Upper lobe of right lung (tissue), 1 donor: ENCODE measurements at regions not wholly inside any gene's neighbourhood (a gene's known extent, or its start where the extent isn't known, plus 50 kb on each side); places are given as distances from the start of the nearest gene placed in this dataset.

Source experiments
- ATAC-seq: fragments of 200-7000 bp; cut with Tn5 transposase; one replicate; pipeline ENCODE4 v1.9.1; 2020; ENCODE audit warnings: mild to moderate bottlenecking, moderate library complexity
- DNase-seq: peaks from one replicate; pipeline ENCODE4 v3.0.0-alpha.2; 2020
- H3K27ac ChIP-seq: fragments of 200-600 bp; one replicate; pipeline ENCODE4 v1.8.0; 2022
- H3K27me3 ChIP-seq: fragments of 200-600 bp; one replicate; pipeline ENCODE4 v1.8.0; 2022; ENCODE audit warnings: mild to moderate bottlenecking
- H3K36me3 ChIP-seq: fragments of 200-600 bp; one replicate; pipeline ENCODE4 v1.8.0; 2022
- H3K4me1 ChIP-seq: fragments of 200-600 bp; one replicate; pipeline ENCODE4 v1.8.0; 2022
- H3K4me3 ChIP-seq: fragments of 200-600 bp; one replicate; pipeline ENCODE4 v1.8.0; 2022; ENCODE audit warnings: mild to moderate bottlenecking
- H3K9me3 ChIP-seq: fragments of 200-600 bp; one replicate; pipeline ENCODE4 v1.8.0; 2022
- CTCF ChIP-seq: fragments of 200-600 bp; IDR thresholded peaks from one replicate; pipeline ENCODE4 v1.8.0; 2022; ENCODE audit warnings: antibody characterized with exemption
- intact Hi-C: fragments of 100-400 bp; cut with DNase I; formaldehyde crosslinking; loops from one replicate; pipeline ENCODE4 v1.11.0; 2022
- donor health status: DM: no; HTN: yes; CAD: no; lungs with severe emphysema.

DNA sequence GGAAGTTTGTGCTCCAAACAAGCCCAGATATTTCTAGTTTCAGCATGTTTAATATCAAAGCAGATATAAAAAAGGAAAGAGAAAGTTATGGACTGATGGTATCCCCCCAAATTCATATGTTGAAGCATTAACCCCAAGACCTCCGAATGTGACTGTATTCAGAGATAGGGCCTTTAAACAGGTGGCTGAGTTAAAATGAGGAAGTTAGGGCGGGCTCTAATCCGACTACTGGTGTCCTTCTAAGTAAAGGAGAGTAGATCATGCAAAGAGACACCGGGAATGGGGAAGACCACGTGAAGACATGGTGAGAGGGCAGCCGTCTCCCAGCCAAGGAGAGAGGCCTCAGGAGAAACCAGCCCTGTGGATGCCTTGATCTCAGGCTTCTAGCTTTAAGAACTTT, 324.1 kb upstream of the KIF2A start:
- Histone ChIP-seq H3K9me3 (no peaks in the 10 kb centered on the region), H3K36me3 (no peaks in the 10 kb centered on the region), H3K4me3 (no peak overlapping the region), H3K4me1 (no peaks in the 10 kb centered on the region), H3K27ac (no peak overlapping the region), H3K27me3 (no peaks in the 10 kb centered on the region)
- ATAC-seq (no peak), DNase-seq (no peak)
- intact Hi-C loops, result no loop called here
- no peak for TF ChIP-seq CTCF

GRCh38 chr5:61991430-61991829, 314.6 kb upstream of the KIF2A start:
- no peak for ATAC-seq
- no peaks in the 10 kb centered on the region for H3K36me3 ChIP-seq

DNA sequence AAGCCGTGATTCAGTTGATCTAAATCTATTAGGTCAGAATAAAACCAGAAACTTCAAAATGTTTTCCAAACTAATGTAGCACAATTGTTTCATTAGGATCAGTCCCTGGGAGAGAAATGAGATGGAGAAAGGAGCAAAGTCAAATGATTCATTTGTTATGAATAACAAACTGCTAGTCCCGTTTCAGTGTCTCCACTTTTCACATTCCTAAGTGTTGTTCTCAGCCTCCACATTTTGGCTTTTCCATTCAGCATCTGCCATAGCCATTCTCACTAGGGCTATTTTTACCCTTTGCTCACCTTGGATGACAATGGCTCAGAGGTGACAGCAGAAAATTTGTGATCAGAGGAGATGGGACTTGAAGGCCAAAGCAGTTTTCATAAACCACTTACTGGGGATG, 314.1 kb upstream of the KIF2A start:
- no peak for DNase-seq
- ATAC-seq, result no peak
- H3K36me3 ChIP-seq, result no peaks in the 10 kb centered on the region
- intact Hi-C loops, result no loop called here
- TF ChIP-seq CTCF, result no peak
- no peaks in the 10 kb centered on the region for H3K9me3 ChIP-seq
- H3K27me3 ChIP-seq, result no peaks in the 10 kb centered on the region
- no peak overlapping the region for H3K27ac ChIP-seq
- no peak overlapping the region for H3K4me3 ChIP-seq
- no peaks in the 10 kb centered on the region for H3K4me1 ChIP-seq

More at GRCh38 chr5:61991430-61991829, 314.6 kb upstream of the KIF2A start:
- no peak for DNase-seq
- no peaks in the 10 kb centered on the region for H3K4me1 ChIP-seq
- intact Hi-C loops, result no loop called here
- no peaks in the 10 kb centered on the region for H3K27me3 ChIP-seq
- H3K9me3 ChIP-seq, result no peaks in the 10 kb centered on the region
- no peak overlapping the region for H3K27ac ChIP-seq
- no peak for TF ChIP-seq CTCF
- H3K4me3 ChIP-seq, result no peak overlapping the region

DNA sequence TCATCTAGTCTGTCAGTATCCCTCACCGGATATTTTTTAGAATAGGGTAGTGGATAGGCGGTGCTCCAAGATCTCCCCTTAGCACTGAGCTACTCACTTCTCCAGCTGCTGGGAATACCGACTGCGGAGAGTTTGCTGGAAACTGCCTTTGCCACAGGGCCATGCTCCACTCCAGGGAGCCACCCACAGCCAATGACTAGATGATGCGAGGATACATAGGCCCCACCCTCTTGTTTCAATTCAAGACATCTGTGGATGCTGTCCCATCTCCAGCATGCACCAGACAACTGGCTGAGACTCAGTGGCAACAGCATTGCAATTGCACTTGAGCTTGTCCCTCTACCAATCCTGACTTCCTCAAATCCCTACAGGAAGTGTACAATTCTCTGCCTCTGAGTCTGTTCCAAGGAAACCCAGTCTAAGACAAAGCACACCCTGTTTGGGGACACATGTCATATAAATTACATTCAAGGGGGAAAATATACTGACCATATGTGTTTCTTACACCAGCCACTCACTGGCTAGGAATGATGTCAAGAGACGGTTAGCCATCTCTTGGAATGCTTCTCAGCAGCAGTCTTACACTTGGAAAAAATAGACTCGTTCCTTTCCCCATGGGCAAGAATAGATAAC, 312.6 kb upstream of the KIF2A start:
- DNase-seq (no peak), ATAC-seq (no peak)
- no peaks in the 10 kb centered on the region for H3K9me3 ChIP-seq
- no peaks in the 10 kb centered on the region for H3K27me3 ChIP-seq
- H3K4me1 ChIP-seq, result no peaks in the 10 kb centered on the region
- H3K4me3 ChIP-seq, result no peak overlapping the region
- H3K36me3 ChIP-seq, result no peaks in the 10 kb centered on the region
- TF ChIP-seq CTCF, result no peak
- no peak overlapping the region for H3K27ac ChIP-seq
- intact Hi-C loops, result no loop called here

GRCh38 chr5:61994171-61994570, 311.8 kb upstream of the KIF2A start:
- Histone ChIP-seq H3K27me3 (no peaks in the 10 kb centered on the region), H3K4me1 (no peaks in the 10 kb centered on the region), H3K27ac (no peak overlapping the region), H3K36me3 (no peaks in the 10 kb centered on the region), H3K9me3 (no peaks in the 10 kb centered on the region), H3K4me3 (no peak overlapping the region)
- no peak for DNase-seq
- TF ChIP-seq CTCF, result no peak
- ATAC-seq, result no peak
- intact Hi-C loops, result no loop called here

DNA sequence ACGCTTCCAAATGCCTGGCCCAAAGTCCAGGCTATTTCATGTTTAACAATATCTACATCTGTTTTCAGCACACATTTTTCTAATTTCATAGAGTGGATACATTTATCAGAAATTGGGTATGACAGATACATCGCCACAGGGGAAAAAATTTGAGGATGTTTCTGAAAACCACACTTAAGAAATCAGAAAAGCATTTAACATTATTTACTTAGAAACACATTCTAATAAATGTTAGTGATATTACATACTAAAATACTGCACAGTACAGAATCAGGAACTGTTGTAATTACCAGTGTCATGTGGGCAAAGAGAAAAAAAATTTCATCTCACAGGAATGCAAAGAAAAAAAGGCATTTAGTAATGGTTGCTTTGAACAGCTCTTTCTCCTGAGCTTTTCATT, 310.5 kb upstream of the KIF2A start:
- DNase-seq (no peak), ATAC-seq (no peak)
- H3K4me3 ChIP-seq, result no peak overlapping the region
- H3K27me3 ChIP-seq, result no peaks in the 10 kb centered on the region
- H3K4me1 ChIP-seq, result no peaks in the 10 kb centered on the region
- no peak for TF ChIP-seq CTCF
- intact Hi-C loops, result no loop called here
- no peak overlapping the region for H3K27ac ChIP-seq
- no peaks in the 10 kb centered on the region for H3K36me3 ChIP-seq
- H3K9me3 ChIP-seq, result no peaks in the 10 kb centered on the region
